ENCODE measurements at regions not wholly inside any gene's neighbourhood (a gene's known extent, or its start where the extent isn't known, plus 50 kb on each side); places are given as distances from the start of the nearest gene placed in this dataset.

DNA sequence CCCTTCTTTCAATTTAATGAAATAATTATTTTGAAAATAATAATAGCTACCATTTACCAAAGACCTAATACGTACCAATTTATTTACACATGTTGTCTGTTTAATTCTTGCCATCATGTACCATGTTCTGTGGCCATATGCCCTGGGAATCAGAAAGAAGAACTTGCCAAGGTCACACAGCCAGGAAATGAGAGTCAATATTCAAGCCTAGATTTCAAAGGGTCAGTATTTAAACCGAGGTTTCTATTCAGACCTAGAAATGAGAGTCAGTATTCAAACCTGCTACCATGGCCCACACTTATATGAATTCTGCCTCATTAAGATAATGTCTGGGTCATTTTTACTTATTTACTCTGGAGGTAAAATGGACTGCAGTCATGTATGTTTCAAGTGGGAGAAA, 103.6 kb upstream of the TBL1XR1 start:
- no peak for DNase-seq (ENCODE audit: low spot score)

- DNase-seq (ENCODE audit: low spot score): no peak
Measured at GRCh38 chr3:177306252-177306651, 109.0 kb upstream of the TBL1XR1 start.

DNA sequence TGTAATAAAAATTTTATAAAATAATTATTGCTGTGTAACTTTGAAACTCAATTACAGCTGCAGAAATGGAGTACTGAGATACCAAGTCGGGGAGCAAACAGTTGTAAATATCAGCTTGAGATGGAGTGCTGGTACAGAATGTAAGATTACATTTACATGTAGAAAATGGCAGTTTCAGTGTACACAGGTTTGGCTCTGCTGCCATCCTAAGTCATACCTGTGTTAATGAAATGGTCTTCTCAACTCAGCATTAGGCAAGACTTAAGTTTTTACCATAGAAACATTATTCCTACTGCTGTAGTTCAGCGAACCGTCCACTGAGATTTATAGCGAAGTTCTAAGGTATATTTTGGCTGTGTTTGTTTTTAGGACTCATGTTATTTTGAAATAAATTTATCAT, 110.1 kb upstream of the TBL1XR1 start:
- no peak for DNase-seq (ENCODE audit: low spot score)

GRCh38 chr3:177307826-177308225, 110.5 kb upstream of the TBL1XR1 start:
- no peak for DNase-seq (ENCODE audit: low spot score)

DNA sequence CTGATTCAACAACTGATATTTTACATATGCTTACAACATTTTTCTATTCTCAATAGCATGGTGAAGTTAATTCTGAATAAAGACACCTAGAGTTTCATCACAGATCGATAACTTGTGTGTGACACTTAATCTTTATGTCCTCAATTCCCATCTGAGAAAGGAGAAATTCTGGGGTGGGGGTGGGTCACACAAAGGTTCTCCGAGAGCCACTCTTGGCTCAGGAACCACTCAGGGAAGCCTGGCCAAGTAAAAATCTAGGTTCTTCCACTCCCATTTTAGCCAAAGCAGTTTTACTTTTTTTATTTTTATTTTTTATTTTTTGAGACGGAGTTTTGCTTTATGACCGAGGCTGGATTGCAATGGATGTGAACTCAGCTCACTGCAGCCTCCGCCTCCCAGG, 111.0 kb upstream of the TBL1XR1 start:
- no peak for DNase-seq (ENCODE audit: low spot score)

DNA sequence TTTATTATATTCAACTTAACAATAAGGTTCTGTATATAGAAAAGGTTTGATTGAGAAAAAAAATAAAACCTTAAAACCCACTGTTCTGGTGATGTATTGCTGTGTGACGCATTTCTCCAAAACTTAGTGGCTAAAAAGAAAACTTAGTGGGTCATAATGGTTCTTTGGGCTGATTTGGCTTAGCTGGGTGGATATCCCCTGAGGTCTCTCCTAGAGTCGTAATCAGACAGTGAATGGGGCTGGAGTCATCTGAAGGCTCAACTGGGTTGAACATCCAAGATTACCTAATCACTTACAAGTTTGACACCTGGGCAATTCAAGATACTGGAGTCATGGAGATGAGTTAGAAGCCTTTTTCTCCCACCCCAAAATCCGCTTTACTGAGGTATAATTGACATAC, 111.6 kb upstream of the TBL1XR1 start:
- DNase-seq (ENCODE audit: low spot score): no peak

DNA sequence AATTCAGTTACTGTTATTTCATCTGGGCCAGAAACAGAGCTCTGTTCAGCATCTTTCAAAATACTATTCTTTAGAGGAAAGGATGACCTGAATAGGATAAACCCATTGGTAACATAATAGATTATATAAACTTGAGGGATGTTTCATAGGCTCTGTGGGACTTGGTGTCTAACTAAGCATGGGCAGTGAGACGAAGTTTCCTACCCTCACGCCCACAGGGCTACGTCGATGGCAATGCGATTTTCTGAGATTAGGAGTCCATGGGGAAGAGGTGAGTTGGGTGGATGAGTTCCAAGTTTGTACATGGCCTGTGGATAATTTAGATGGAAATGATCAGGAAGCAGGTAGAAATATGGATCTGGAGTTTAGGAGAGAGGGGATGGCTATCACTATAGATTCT, 115.2 kb upstream of the TBL1XR1 start:
- no peak for DNase-seq (ENCODE audit: low spot score)

DNA sequence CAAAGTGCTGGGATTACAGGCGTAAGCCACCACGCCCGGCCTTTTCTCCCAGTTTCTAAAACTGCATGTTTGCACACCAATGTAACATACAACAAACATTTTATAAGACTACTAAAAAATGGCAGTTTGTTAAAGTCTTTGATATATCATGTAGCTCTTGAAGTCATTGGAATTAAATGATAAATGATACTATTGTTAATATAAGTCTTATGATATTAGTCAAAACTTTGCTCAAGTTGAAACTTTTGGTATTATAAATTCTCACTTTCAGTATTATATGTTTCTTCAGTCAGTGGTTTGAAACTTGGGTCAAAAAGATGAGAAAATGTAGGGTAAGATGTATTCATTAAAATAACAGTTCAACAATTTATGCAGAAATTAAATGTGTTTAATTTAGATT, 117.6 kb upstream of the TBL1XR1 start:
- DNase-seq (ENCODE audit: low spot score): no peak

DNA sequence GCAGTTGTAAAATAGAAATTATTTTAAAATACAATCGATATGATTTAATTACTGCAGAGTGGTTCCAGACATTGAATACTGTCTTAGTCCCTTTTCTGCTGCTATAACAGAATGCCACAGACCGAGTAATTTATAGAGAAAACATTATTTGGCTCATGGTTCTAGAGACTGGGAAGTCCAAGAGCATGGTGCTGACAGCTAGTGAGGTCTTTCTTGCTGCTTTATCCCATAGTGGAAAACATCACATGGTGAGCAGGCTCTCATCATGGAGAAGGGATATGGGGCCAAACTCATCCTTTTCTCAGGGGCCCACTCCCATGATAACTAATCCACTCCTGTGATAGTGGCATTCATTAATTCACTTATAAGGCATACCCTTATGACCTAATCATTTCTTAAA, 120.0 kb upstream of the TBL1XR1 start:
- DNase-seq (ENCODE audit: low spot score): no peak

GRCh38 chr3:177318559-177318958, 121.3 kb upstream of the TBL1XR1 start:
- DNase-seq (ENCODE audit: low spot score): no peak

DNA sequence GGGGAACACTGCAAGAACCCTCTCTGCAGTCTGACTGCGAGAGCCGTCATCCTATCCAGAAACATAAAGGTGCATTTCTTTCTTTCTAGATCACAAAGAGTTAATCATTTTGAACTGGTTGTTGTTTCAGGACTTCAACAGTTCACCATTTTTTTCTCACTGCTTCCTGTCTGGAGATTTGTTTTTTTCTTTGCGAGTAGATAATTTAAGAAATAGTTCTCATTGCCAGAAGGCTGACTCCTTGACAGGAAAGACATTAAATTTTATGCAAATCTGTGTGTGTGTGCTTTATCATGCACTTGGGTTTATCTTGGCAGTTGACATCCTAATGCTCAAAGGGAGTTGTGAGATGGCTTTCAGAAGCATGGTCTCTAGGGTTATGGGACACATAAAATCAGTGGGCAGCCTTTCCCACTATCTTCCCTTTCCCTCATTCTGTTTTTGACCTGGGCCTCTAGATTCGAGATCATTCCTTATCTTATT, 123.5 kb upstream of the TBL1XR1 start:
- no peak for DNase-seq (ENCODE audit: low spot score)

GRCh38 chr3:177321819-177322218, 124.5 kb upstream of the TBL1XR1 start:
- no peak for DNase-seq (ENCODE audit: low spot score)

DNA sequence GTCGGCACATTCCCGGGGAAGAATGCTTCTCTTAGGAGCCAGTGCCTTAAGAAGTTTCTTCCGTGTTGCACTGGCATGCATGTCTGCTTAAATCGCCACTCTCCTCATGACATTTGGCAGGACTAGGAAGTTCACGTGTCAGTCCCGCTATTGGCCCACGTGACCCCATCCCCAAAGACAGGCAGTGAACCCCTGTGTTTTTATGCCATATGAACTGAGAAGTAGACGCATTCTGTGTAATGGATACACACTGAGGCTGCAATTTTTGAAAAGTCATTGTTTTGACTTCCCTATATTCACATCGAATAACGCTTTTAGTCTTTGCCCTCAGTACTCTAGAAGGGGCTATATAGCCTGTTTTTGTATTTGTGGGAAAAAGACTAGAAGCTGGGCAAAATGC, 125.6 kb upstream of the TBL1XR1 start:
- no peak for DNase-seq (ENCODE audit: low spot score)

DNA sequence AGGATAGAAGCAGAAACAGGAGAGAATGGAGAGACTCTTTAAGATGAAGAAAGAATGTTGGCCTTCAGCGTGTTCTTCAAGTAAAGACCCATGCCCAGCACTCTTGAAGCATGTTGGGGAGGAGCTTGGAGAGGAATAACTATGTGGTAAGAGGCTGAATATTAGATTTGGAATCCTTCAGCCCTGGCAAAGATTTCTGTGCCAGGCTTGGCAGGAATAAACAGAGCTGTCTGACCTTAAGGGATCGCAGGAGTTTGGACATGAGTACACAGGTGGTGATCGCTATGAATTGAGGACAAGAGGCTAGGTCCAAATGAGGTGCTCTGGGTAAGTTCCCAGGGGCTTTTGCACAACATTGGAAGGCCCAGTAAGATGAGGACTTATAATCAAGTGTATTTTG, 132.6 kb upstream of the TBL1XR1 start:
- no peak for DNase-seq (ENCODE audit: low spot score)

- peak; percentile 23 for DNase-seq (ENCODE audit: low spot score)
Measured at GRCh38 chr3:177330779-177331178, 133.5 kb upstream of the TBL1XR1 start.

DNA sequence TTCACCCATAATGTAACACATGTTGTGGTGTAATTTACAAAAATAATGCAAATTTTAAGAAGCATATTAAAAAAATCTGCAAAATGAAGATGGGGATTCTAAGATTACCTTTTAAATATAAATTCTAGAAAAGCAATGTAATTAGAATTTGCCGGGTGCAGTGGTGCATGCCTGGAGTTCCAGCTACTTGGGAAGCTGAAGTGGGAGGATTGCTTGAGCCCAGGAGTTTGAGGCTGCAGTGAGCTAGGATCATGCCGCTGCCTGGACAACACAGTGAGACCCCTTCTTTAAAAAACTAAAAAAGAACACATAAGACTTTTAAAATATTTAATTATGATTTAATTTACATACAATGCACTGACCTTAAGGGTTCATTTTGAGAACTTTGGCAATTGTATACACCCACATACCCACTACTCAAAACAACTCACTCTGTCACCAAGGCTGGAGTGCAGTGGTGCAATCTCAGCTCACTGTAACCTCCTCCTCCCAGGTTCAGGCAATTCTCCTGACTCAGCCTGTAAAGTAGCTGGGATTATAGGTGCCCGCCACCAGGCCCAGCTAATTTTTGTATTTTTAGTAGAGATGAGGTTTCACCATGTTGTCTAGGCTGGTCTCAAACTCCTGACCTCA, 134.0 kb upstream of the TBL1XR1 start:
- no peak for DNase-seq (ENCODE audit: low spot score)

DNA sequence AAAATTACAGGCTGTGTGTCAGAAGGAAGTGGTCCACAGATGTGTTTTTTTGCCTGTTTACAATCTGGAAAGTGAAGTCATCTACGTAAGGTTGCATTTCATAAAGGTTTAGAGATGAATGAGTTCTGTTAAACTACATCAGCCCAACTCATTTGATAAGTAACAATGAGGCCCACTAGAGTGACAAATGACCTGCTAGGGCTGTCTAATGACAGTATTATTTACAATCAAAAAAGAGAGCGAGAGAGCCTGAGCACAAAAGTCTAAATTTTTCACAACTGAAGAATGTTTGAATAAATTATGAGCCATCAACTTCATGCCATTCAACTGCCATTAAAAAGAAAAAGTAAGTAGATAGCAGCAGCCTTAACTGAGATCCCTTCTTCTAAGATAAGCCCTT, 135.7 kb upstream of the TBL1XR1 start:
- no peak for DNase-seq (ENCODE audit: low spot score)

GRCh38 chr3:177333533-177334520, 136.5 kb upstream of the TBL1XR1 start:
- DNase-seq (ENCODE audit: low spot score): no peak

DNA sequence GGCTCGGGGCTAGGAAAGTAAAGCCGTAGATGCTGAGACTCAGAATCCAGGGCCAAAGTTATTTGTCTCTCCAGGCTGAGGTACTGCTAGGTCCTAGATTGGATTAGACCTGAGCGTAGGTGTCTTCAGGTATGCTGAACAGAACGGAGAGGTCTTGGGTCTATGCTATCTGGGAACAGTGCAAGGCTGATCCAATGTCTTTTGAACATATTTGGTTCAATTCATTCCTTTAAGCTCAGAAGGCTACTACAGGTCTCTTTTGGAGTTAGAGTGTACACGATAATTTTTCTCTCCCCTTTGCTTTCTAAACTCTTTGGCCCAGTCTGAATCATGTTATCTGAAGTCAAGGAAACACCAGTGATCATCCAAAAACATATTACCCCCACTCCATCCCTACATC, 137.5 kb upstream of the TBL1XR1 start:
- DNase-seq (ENCODE audit: low spot score): no peak

GRCh38 chr3:177335728-177336127, 138.4 kb upstream of the TBL1XR1 start:
- DNase-seq (ENCODE audit: low spot score): no peak

- DNase-seq (ENCODE audit: low spot score): peak; percentile 34
Measured at GRCh38 chr3:177336873-177337450, 139.7 kb upstream of the TBL1XR1 start.

DNA sequence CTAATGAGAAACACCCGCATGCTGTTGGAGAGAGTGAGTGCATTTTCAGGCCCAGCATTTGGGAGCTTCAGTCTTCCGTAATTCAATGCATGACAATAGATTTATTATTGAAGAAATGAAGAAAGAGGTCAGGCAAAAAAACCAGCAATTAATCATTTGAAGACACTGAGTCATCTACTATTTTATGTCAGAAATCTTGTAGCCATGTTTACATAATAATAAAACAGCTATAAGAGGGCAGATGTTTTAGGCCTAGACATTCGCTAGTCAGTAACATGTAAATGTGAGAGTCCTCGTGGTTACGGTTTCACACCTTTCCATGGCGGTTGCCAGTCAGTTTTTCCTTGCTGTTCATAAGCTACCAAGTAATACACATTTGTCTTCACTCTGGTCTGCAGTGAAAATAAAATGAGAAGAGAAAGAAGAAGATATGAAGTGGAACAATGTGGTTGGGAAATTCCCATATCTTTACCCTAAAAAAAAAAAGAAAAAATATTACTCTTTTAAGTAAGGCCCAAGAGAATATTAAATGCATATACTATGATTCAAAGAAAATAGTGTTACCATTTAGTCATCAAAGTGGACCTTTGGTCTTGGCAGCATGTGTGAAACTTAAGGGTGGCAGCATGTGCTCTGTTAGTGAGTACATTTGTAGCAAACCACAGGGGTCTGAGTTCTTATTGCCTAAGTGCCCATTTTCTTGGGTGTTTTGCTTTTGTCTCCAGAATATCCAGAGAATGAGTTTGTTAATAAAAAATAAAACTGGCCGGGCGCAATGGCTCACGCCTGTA, 140.5 kb upstream of the TBL1XR1 start:
- peak; percentile 40 for DNase-seq (ENCODE audit: low spot score)

Data from AG20443 (cell line).